Osteoblast (primary cell): ENCODE measurements at regions not wholly inside any gene's neighbourhood (a gene's known extent, or its start where the extent isn't known, plus 50 kb on each side); places are given as distances from the start of the nearest gene placed in this dataset.

Experiments used
- DNase-seq: peaks from one replicate; pipeline ENCODE4 v3.0.0; 2011; ENCODE audit warnings: low spot score, mixed read lengths; ENCODE audit not compliant: insufficient read length; ENCODE audit errors: missing footprints
- H2AFZ ChIP-seq: 2 replicates; pipeline ENCODE4 v1.6.0; 2011; ENCODE audit warnings: mild to moderate bottlenecking, low read length
- H3K27ac ChIP-seq: 2 replicates; pipeline ENCODE4 v1.5.1; 2011; ENCODE audit warnings: mild to moderate bottlenecking, low read depth, low read length, moderate library complexity
- H3K27me3 ChIP-seq: 2 replicates; pipeline ENCODE4 v1.6.0; 2012; ENCODE audit warnings: mild to moderate bottlenecking, control low read depth, inconsistent platforms, low read length, moderate library complexity; ENCODE audit not compliant: insufficient read depth
- H3K36me3 ChIP-seq: 2 replicates; pipeline ENCODE4 v1.5.1; 2011; ENCODE audit warnings: mild to moderate bottlenecking, low read length, control low read depth, moderate library complexity; ENCODE audit not compliant: insufficient read depth
- H3K4me1 ChIP-seq: 2 replicates; pipeline ENCODE4 v1.5.1; 2011; ENCODE audit warnings: mild to moderate bottlenecking, low read length, control low read depth, moderate library complexity; ENCODE audit not compliant: insufficient read depth
- H3K4me2 ChIP-seq: 2 replicates; pipeline ENCODE4 v1.6.0; 2011; ENCODE audit warnings: mild to moderate bottlenecking, low read length; ENCODE audit not compliant: insufficient read depth
- H3K4me3 ChIP-seq: fragments of 200-600 bp; sonication (generic); 3 replicates; pipeline ENCODE4 v1.5.1; 2012; ENCODE audit warnings: mild to moderate bottlenecking, low read length, inconsistent platforms; ENCODE audit not compliant: insufficient read depth
- H3K79me2 ChIP-seq: 2 replicates; pipeline ENCODE4 v1.6.0; 2012; ENCODE audit warnings: mild to moderate bottlenecking, low read length, control low read depth, inconsistent platforms; ENCODE audit not compliant: insufficient read depth
- H3K9me3 ChIP-seq: 2 replicates; pipeline ENCODE4 v1.5.1; 2011; ENCODE audit warnings: low read depth, low read length, control low read depth
- H4K20me1 ChIP-seq: 2 replicates; pipeline ENCODE4 v1.6.0; 2012; ENCODE audit warnings: mild to moderate bottlenecking, low read length, control low read depth; ENCODE audit not compliant: insufficient read depth
- TF ChIP-seq, protein P1 (sequence below): IDR thresholded peaks from 2 replicates; pipeline ENCODE4 v1.5.1; 2011; ENCODE audit warnings: mild to moderate bottlenecking, low read depth, low read length, moderate library complexity; ENCODE audit errors: extremely low read depth

DNA sequence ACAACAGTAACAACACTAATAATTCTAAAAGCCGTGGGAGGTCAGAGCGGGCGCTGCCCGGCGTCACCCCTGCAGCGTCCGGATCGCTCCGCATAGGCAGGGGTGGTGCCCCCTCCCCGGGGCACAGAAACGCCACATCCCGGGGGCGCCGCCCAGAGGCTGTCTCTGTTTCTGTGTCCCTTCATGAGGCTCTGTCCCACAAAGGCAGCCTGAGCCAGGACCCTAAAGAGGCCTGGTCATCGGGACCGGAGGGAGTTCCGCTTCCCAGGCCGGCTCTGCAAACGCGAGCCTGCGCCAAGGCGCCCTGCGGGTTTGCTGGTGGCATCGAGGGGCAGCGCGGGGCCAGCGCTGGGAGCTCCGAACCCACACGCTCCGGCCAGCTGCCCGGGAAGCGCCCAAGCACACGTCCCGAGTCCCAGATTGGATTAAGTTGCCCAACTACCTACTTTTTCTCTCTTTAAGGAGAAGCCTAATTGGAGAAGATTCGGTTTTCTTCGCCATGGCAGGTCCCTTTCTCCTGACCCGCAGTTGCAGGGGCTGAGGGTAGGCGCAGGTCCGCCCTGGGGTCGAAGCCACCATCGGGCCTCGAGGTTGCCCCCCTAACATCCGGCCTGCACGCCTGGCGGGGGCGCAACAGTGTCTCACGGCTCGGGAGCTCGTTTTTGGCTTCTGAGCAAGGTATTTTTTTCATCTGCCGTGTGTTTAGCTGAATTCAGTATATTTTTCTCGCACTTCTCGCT is 421.7 kb downstream of the VRK1 start:
- Histone ChIP-seq H2AFZ (peak overlapping the region; percentile 65), H3K9me3 (no peaks in the 10 kb centered on the region), H3K36me3 (no peaks in the 10 kb centered on the region), H3K79me2 (no peaks in the 10 kb centered on the region), H3K4me3 (peak overlapping the region; percentile 51), H4K20me1 (no peaks in the 10 kb centered on the region), H3K4me1 (no peaks in the 10 kb centered on the region), H3K27me3 (peaks cover 8% of the 10 kb centered on the region), H3K4me2 (peak overlapping the region; percentile 76), H3K27ac (no peak overlapping the region)
- TF ChIP-seq, protein P1, sequence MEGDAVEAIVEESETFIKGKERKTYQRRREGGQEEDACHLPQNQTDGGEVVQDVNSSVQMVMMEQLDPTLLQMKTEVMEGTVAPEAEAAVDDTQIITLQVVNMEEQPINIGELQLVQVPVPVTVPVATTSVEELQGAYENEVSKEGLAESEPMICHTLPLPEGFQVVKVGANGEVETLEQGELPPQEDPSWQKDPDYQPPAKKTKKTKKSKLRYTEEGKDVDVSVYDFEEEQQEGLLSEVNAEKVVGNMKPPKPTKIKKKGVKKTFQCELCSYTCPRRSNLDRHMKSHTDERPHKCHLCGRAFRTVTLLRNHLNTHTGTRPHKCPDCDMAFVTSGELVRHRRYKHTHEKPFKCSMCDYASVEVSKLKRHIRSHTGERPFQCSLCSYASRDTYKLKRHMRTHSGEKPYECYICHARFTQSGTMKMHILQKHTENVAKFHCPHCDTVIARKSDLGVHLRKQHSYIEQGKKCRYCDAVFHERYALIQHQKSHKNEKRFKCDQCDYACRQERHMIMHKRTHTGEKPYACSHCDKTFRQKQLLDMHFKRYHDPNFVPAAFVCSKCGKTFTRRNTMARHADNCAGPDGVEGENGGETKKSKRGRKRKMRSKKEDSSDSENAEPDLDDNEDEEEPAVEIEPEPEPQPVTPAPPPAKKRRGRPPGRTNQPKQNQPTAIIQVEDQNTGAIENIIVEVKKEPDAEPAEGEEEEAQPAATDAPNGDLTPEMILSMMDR = no peak
- peak; percentile 71 for DNase-seq

DNA sequence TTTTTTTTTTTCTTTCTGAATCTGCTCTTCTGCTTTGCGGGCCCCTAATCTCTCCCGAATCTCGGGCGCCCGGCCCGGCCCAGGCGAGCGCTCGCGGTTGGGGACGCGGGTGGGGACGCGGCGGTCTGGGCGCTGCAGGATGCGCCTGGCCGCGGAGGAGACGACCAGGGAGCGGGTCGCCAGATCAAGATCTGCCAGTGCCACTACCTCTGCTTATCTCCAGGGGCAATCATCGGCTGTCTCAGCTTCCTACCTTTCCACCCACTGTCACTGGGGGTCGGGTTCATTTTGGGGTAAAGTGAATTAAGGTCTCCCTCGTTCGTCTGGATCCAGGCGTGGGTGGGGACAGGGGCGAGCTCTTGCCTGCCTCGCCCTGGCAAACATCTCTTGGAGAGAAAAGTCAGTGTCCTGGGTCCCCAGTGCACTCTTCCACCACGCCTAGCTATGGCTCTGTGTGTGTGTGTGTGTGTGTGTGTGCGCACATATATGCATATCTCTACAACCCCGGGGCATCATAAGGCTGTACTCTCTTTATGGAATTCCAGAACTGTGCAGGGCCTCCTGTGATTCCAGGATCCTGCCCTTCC is 422.3 kb downstream of the VRK1 start:
- no peaks in the 10 kb centered on the region for H3K36me3 ChIP-seq
- peak overlapping the region; percentile 76 for H3K4me2 ChIP-seq
- H3K27me3 ChIP-seq = peaks cover 8% of the 10 kb centered on the region
- no peaks in the 10 kb centered on the region for H3K79me2 ChIP-seq
- no peaks in the 10 kb centered on the region for H3K9me3 ChIP-seq
- no peak overlapping the region for H3K4me3 ChIP-seq
- no peaks in the 10 kb centered on the region for H4K20me1 ChIP-seq
- TF ChIP-seq, protein P1 = no peak
- H2AFZ ChIP-seq = no peak overlapping the region
- no peak for DNase-seq
- H3K4me1 ChIP-seq = no peaks in the 10 kb centered on the region
- H3K27ac ChIP-seq = no peak overlapping the region

DNA sequence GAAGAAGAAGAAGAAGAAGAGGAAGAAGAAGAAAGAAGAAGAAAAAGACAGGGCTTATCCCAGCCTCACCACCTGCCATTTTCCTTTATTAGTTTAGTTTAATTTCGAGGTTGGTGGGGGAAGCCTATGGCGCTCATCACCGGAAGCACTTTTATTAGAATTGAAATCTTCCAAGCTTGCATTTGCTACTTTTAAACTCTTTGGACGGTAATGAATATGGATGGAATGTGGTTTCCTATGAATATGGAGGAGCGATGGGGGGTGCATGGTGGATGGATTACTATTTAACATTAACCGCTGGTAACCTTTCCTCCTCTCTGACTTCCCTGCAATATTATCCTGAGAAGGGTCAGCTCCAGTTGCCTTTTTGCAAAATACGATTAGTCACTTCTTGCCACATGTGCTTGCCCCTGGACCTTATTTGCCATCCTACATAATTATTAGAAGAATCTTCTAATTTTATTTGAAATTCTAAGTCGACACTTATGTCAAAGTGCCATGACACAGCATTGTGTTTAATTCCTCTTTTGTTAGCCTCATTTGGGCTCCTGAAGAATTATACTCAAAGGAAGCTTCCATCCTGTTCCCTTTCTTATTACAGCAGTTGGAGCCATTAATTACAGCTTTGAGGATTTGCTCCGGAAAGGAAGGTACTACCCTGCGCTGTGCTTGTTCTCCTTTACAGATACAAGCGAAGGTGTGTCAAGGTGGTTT is 424.5 kb downstream of the VRK1 start:
- Histone ChIP-seq H2AFZ (no peak overlapping the region), H3K4me1 (no peaks in the 10 kb centered on the region), H3K9me3 (no peaks in the 10 kb centered on the region), H4K20me1 (no peaks in the 10 kb centered on the region), H3K4me3 (no peak overlapping the region), H3K27ac (no peak overlapping the region), H3K27me3 (peaks cover 8% of the 10 kb centered on the region), H3K36me3 (no peaks in the 10 kb centered on the region), H3K79me2 (no peaks in the 10 kb centered on the region), H3K4me2 (no peak overlapping the region)
- no peak for DNase-seq
- TF ChIP-seq, protein P1 = no peak

DNA sequence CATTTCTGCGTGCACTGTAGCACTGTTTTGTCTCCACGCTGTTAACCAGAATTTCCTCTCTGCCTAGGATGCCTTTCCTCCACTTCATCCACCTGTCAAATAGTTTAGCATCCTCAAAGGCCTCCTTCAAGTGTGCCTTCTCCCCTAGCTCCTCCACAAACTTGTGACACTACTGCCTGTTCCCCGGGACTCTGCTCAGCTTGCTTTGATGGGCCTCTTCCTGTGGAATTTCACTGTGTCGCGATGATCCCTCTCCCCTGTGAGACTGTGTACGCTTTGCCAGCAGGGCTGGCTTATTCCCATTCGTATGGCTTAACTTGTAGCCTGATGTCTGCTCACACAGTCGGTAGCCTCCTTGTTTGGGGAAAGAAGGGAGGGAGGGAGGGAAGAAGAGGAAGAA is 426.8 kb downstream of the VRK1 start:
- peaks cover 8% of the 10 kb centered on the region for H3K27me3 ChIP-seq
- no peaks in the 10 kb centered on the region for H3K79me2 ChIP-seq
- no peaks in the 10 kb centered on the region for H4K20me1 ChIP-seq
- no peaks in the 10 kb centered on the region for H3K9me3 ChIP-seq
- H3K36me3 ChIP-seq = no peaks in the 10 kb centered on the region
- H2AFZ ChIP-seq = no peak overlapping the region
- H3K4me3 ChIP-seq = no peak overlapping the region
- TF ChIP-seq, protein P1 = no peak
- DNase-seq = no peak
- no peaks in the 10 kb centered on the region for H3K4me1 ChIP-seq
- H3K4me2 ChIP-seq = no peak overlapping the region
- no peak overlapping the region for H3K27ac ChIP-seq
